Activated CD4-positive, alpha-beta T cell treated with anti-CD3 and anti-CD28 coated beads, Interleukin-10, Interleukin-2, amounts not matched to agents 100 ng/mL and 50 ng/mL, durations not matched to agents 16 hours and 8 hours (primary cell): ENCODE measurements at regions not wholly inside any gene's neighbourhood (a gene's known extent, or its start where the extent isn't known, plus 50 kb on each side); places are given as distances from the start of the nearest gene placed in this dataset.
A peak's percentile ranks its signal among the peaks of the same experiment; 100 is the strongest.

Experiments
- DNase-seq: peaks from one replicate; pipeline ENCODE4 v3.0.0-alpha.2; 2020

DNA sequence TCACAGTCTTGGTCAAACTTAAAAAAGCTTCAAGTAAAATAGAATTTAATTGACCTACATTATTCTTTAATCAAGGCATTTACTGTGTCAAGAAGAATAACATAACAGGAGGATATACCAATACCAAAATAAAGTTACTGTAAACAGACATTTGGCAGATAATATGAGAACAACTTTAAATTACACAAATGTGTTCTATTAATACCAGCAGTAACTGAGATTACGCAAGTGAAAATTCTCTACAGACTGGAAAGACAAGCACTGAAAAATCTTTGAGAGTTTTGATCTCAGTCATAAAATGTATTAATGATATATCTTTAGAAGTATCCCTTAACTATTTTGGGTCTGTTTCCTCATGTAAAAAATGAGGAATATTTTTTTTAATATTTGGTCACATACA is 169.2 kb upstream of the SOX5 start:
- DNase-seq, result no peak

DNA sequence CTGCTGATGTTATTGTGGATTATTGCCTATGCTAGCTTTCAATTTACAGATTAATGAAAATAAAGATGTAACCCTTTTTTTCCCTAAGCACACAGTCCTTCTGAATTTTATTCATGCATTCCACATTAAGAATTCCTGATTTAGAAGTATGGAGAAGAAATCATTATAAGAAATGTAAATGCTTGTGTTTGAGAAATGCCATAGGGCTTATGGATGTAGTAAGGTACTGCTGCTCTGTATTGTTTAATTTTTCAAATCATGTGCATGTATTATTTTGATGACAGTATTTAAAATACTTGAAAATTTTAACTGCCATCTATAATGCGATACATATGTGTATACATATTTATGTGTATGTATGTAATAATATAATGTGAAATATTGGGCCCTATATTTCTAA is 167.1 kb upstream of the SOX5 start:
- no peak for DNase-seq

DNA sequence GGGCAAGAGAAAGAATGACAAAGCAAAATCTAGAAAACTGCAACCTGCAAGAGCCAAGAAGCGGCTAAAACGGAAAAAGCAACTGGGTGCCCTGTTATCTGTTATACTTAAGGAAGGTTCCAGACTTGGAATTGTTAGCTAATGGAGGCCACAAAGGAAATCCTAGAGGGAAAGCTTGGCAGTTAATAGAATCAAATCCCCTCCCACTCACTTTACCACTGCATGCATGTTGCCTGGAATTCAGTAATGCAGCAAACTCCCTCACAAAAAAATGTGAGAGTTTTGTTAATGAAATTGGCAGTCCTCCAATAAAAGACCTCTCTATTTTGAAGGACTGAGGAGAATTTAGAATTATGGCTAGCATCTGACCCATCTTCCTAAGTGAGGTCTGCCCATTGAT is 164.2 kb upstream of the SOX5 start:
- DNase-seq, result no peak

DNA sequence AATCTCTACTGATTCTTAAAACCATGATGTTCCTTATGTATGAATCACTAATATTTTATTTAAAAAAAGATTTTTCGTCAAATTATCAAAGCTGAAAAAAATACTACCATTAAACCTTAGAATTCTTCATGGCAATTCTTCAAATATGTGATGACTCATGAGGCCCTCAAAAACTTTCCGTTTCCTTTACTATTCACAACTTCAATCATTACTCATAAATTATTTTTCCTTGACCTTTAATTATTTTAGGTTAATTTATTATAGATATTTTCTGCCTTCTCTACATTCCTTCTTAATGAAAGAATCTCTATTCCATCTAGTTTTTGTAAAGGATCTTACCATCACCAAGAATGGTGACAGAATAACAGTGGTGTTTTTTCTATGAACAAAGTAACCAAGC is 162.1 kb upstream of the SOX5 start:
- DNase-seq, result no peak

DNA sequence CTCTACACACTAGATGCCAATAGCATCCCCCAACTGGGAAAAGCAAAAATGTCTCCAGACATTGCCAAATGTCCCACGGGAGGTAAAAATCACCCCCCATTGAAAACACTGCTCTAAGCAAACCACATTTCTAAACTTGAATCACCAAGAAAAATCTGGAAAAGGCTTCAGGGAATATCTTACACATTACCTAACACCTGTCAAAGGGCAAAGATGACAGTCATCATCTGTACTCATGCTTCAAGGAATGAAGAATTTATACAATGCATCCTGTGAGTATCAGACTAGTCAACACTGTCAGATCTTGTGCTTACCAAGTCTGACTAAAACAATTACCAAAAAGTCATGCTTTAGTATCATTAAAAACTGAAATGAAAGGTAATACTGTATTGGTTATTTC is 161.6 kb upstream of the SOX5 start:
- no peak for DNase-seq

DNA sequence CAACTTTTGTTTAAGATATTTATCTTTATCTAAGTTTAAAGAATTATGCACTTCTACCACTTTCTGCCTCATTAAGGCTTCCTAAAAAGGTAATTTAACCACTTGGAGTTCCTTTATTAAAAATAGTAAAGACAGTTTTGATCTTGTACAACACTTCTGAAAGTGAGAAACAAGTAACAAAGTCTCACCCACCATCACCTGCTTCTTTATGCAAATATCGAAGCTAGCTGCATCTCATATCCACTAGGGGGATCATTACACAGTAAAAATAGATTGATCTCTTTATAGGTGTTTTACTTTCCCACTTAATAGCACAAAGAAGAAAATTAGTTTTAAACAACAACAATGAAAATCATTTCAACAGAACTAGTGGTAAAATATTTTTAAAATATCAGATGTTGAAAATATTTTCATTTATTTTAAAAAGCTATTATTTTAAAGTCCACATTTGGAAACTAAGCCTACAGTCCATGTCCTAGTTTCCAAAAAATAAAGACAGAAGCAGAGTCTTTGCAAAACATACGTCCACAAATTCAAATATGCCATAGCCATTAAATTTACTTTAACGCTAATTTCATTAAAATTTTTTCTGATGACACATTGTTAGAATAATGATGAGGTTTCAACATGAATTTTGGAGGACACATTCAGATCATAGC is 160.0 kb upstream of the SOX5 start:
- peak; percentile 17 for DNase-seq

DNA sequence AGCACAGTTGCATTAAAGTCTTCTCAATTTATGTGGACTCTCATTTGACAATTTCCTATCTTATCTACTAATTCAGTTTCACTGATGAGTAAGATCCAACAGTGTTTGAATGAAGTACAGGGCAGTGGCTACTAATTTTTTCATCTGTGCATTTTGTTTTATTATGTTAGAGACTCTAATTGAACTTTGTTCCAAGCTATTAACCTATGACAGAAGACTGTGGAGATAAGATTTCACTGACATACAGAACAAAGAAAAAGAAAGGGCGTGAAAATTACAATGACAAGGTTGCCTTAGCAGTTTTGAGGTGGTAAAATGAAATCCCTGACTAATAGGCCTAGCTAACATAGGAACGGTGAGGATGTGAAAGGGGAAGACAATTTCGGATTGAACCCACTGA is 153.2 kb upstream of the SOX5 start:
- DNase-seq, result no peak

DNA sequence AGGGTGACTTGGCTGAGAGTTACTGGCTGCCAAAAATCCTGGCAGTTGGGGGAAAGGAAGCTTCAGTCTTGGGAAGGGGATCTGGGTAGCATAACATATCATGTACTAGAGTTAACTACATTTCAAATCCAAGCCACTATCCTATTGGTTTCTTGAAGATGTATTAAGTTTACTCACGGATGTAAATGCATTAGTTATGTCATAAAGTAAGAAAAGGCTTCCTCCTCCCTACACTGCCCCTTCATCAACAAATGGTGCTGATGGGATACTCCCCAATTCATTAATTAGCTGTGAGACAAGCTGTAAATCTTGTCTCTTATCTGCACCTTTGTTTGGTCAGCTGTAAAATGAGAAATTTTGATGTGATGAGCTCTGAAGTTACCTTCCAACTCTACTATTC is 150.1 kb upstream of the SOX5 start:
- DNase-seq, result no peak

DNA sequence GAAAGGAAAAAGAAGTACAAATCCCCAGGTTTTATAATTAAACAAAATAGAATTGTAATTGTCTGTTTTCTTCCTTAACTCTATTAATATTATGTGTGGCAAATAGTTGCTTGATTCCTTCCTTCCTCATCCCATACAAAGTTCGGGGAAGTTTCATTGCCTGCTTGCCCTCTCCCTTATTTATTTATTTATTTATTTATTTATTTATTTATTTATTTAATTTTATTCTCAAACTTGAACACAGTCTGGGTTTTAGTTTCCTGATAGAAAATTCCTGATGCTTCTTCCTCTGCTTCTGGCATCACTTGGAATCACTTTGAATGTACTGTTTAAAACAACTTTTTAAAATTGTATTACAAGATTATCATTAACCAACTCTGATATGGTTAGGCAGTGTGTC is 145.8 kb upstream of the SOX5 start:
- no peak for DNase-seq

DNA sequence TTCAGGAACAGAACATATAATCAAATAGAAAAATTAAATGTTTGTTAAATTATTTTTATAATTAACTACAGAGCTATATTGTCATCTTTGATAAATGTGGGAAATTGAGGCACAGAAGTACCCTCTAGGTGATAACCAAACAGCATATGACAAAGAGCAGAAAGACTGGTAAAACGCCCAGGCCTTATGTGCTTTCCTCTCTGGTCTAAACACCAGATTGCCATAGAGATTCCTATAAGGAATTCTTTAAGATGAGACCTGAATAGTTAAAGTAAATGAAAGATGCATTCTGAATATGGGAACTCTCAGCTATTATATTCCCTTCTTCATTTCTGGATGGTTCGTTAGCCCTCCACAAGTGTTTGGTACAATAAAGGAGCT is 140.0 kb upstream of the SOX5 start:
- no peak for DNase-seq

DNA sequence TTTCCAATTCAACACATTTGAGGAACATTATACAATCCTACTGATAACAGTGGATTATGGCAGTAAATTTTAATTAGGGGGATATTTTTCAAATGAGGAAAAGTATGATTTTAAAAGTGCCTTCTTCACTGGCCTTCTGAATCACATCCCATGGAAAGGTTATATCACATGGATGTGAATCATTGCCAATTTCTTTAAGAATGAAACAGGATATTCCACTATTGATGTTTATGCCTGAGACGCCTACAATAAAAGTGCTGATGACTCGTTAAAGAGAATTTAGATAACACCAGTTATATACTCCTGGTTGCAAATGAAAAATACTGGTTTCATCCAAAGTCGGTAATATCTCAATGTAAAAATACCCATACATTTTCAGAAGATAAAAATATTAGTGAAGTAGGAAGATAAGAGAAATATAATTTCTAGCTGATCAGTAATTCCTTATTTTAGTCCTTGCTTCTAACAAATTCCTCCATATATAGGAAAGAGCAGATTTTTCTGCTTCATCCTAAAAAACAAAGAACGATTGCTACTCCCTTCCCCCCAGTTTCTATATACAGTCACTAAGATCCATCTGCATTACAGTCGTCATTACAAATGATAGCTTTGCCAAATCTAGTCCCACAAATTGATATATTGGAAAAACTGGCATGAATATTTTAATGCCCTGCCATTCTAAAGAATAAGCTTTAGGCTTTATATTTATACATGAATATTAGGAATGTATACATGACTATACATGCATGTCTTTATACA is 139.5 kb upstream of the SOX5 start:
- no peak for DNase-seq

DNA sequence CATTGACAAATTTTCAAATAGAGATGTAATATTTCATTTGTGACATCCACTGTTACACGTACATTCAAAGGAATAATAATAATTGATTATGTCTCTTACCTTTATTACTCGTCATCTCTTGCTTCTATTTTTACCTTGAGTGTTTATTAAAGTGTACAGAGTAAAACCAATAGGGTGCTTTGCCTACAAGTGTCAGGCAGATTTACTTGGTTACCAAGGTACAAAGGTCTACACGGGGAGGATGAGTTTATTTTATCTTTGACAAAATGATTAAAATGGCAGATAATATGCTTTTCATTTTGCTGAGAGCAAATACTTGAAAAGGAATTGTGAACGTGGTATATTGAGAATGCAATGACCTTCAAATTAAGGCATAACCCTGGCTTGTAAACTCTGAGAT is 137.8 kb upstream of the SOX5 start:
- DNase-seq, result no peak

DNA sequence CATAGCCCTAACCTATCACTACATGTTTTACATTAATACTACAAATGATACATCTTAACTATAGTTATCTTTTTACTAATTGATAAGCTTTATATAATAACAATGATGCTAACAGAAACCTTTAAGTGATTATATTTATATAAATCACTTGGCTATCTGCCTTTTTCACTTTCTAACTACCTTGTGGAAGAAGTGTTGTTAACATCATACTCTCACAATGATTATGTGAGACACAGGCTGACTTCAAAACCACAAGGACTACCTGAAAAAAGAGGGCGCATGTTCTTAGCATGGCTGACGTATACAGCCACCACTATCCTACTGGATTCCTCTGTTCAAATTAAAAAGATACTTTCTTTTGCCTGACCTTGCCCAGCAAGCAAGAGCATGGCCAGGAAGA is 135.3 kb upstream of the SOX5 start:
- DNase-seq, result peak; percentile 13

DNA sequence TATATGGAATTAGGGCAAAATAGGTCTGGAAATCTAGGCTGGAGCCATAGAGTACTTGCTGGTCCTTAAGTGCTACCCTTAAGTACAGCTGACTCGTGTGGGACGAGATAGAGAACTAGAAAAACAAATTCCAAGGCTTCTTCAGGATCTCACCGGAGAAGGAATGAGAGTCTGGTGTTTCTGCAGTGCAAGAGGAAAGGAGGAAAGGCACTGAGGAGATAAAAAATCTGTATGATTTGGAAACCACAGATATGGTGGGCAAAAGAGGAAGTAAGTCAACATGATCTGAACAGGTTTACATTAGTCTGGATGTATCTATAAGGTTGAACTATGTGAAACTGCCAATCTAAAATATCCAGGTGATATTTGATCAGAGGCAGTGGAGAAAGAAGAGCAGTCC is 134.4 kb upstream of the SOX5 start:
- DNase-seq, result no peak

DNA sequence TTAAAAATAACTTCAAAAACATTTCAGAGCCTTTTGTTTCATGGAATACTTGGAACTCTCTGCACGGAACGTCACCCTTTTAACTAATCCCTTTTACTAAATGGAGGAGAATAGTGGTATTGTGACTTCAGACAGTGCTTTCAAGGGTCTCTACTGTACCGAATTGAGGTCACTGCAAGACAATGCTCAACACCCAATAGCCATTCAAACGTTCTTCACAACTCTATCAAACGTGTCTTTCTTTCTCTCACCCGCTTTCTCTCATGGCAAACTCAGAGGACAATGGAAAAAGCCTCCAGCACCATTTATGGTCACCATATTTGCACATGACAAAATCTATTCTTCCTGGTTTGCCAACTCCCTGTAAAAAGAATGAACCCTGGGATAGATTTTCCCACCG is 132.1 kb upstream of the SOX5 start:
- DNase-seq, result no peak

DNA sequence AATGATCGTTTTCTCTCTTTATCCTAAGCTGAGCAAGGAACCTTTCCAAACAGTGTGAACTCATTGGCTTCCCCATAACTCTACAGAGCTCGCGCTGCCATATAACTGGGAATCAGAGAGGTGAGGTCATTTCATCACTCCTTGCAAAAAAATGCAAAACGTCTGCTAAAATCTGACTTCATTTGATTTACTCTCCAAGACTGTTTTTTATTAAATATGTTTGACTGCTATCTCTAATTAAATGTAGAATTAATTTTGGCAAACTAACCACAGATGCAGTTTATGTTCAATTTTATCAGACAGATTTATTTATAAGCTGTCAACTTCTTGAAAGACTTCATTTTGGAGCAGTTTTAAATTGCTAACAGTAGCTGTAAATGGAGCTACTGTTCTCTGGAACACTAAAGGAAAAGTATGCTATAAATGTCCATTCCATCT is 131.6 kb upstream of the SOX5 start:
- no peak for DNase-seq

DNA sequence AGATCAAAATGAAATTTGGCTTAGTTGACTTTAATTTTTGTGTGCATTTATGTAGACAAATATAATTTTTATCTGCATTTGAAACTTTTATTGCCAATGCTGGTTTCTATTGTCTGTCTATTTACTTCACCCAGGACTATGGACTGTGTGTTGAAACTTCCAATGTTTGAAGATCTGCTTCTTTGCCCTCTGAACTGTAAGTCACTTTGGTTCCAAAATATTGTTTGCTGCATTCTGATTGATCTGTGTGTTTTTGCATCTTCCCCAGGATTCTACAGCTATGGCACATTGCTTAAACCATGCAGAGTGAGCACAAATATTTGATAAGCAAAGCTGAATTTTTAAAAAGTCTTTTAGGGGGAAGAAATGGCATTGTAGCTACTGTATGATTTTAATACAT is 131.0 kb upstream of the SOX5 start:
- no peak for DNase-seq

DNA sequence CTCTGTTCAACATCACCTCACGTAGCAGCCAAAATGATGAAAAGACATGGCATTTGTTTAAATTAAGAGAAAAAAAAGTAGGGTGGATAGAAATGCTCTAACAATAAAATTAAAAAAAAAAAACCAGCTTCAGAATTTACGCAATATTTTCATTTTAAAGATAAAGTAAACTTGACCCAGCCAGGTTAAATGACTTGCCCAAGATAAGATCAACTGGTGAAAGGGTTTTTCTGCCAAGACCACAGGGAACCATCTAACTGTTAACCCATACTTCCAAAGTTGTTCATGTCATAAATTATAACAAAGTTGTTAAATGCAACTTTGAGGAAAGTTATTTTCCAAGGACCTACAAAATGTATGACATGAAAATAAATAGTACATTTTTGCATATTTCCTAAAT is 129.6 kb upstream of the SOX5 start:
- DNase-seq, result no peak

DNA sequence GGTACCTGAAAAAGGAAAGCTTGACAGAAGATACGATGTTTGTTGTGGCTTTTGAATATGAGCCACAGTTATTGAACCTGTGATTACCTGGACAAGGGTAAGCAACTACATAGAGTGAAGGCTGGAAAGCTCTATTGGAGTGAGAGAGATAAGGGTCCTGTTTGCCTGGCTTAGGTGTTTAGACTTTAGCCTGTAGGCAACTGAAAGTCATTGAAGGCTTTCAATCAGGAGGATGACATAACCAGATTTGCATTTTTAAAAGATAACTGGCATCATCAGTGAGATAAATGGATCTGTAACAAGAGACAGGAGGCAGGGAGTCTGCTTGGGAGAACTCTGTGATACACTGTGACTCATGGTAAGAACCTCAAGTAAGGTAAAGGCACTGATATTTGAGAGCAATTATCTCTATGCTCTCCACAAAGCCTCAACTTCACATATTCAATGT is 128.9 kb upstream of the SOX5 start:
- no peak for DNase-seq

DNA sequence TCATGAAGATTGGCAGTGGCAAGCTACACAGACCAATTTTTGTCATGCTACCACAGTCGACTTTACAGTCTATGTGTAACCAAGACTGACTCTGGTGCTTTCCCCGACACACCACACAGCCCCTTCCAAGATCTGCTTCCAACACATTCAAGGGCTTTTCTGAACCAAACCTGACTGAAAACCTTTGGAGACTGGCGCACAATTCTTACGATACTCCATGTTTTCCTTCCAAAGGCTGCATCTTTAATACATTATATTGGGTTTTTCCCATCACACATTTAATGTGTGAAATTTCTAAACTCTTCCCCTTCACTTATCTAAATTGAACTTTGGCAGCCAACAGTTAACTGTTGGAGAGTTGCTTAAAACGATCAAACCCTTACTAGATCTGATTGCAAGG is 127.7 kb upstream of the SOX5 start:
- DNase-seq, result no peak

DNA sequence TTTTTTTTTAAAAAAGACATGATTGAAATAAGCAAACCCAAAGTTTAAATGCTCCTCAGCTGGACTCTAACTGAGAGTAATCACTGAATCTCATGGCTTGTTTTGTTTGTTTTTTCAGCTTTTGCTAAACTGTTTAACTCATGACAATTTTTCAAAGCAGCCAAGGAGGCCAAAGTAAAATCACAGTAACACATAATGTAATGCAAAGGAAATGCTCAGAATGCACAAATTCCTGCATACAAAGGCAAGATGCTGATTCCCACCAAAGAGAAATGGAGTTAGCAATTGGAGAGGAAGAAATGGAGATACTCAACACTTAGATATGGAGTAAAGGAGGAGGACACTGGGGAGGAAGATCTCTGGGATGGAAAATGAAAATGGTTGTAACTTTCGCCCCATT is 126.2 kb upstream of the SOX5 start:
- no peak for DNase-seq

DNA sequence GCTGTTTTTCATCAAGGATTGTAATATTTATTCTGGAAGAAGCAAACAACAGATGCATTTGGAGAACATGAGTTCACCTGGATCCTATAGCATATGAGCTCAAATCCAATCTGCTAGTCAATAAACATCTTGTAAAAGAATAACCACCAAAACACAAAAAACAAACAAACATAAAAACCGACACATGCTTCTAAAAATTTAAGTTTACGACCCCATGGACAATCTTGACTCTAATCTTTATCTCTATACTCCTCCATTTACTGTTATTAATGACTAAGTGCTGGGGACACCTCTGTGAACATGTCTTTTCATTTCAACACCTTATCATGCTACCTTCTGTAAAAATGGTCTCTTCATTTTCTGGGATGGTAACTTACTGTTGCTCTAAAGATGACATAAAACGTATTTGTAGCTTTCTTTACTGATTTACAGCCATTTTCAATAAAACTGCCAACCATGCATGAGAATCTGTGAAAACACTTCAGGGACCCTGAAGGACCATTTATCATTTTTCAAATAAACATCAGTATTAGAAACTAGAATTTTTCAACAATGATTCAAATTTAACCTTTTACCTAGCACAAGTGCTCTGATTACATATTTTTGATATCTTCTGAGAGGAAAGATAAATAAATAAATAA is 123.8 kb upstream of the SOX5 start:
- DNase-seq, result no peak

DNA sequence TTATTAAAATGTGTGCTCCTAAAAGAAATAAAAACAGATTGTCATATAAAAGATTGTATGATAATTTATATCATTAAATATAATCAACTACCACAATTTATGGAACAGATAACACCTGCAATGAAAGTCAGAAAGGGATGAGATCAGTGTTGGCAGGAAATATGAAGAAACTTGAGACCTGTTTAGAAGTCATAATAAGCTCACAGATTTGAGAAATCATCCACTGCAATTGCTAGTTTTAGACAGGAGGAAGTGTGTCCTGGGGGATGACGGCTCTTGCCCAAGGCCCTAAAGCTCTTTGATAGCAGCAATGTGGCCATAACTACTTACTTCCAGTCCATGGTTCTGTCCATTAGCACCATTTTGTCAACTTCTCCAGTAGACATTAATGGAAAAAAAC is 122.8 kb upstream of the SOX5 start:
- DNase-seq, result no peak

DNA sequence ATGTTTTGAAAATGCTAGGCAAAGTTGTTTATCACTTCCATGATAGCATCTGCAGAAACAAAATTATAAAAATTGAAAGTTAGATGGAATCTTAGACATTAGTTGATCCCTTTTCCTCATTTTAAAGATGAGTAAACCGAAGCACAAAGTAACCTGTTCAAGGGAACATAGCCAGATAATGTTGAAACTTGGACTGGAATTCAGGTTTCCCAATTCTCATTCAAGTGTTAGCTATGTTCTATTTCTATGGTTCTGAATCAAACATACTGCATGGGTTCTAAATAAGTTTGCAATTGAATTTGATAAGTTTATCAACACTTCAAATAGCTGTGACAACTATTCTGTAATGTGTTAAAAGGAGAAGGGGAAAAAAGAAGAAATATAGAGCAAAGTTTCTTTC is 122.4 kb upstream of the SOX5 start:
- DNase-seq, result no peak
